GM23338 (cell line): ENCODE measurements at regions not wholly inside any gene's neighbourhood (a gene's known extent, or its start where the extent isn't known, plus 50 kb on each side); places are given as distances from the start of the nearest gene placed in this dataset.

Source experiments
- ATAC-seq: fragments of 200-7000 bp; cut with Tn5 transposase; 3 replicates; pipeline ENCODE4 v1.9.1; 2020
- DNase-seq: peaks from one replicate; pipeline ENCODE4 v3.0.0-alpha.2; 2015; ENCODE audit warnings: low spot score
- H2AFZ ChIP-seq: fragments of 200-600 bp; sonication (generic); 2 replicates; pipeline ENCODE4 v1.8.0; 2016; ENCODE audit warnings: antibody characterized with exemption, mild to moderate bottlenecking, moderate library complexity
- H3F3A ChIP-seq: fragments of 200-600 bp; sonication (generic); replicated peaks from 2 replicates; pipeline ENCODE4 v1.8.0; 2017; ENCODE audit warnings: antibody characterized with exemption, mixed run types, low read depth
- H3K27ac ChIP-seq: fragments of 200-600 bp; sonication (generic); 2 replicates; pipeline ENCODE4 v1.6.1; 2016; ENCODE audit warnings: low read depth
- H3K27me3 ChIP-seq: fragments of 200-600 bp; sonication (generic); 2 replicates; pipeline ENCODE4 v1.8.0; 2016; ENCODE audit warnings: mild to moderate bottlenecking, mixed run types, moderate library complexity; ENCODE audit not compliant: insufficient read depth
- H3K36me3 ChIP-seq: fragments of 200-600 bp; sonication (generic); 2 replicates; pipeline ENCODE4 v1.8.0; 2016; ENCODE audit warnings: mild to moderate bottlenecking; ENCODE audit not compliant: insufficient read depth
- H3K4me1 ChIP-seq: fragments of 200-600 bp; sonication (generic); 2 replicates; pipeline ENCODE4 v1.8.0; 2016; ENCODE audit warnings: mild to moderate bottlenecking, moderate library complexity; ENCODE audit not compliant: insufficient read depth
- H3K4me2 ChIP-seq: fragments of 200-600 bp; sonication (generic); 2 replicates; pipeline ENCODE4 v1.7.1; 2017; ENCODE audit warnings: mixed run types
- H3K4me3 ChIP-seq: fragments of 200-600 bp; sonication (generic); 2 replicates; pipeline ENCODE4 v1.6.1; 2016; ENCODE audit warnings: mixed run types
- H3K79me2 ChIP-seq: fragments of 200-600 bp; sonication (generic); replicated peaks from 2 replicates; pipeline ENCODE4 v1.8.0; 2017; ENCODE audit warnings: mild to moderate bottlenecking; ENCODE audit not compliant: insufficient read depth
- H3K9me2 ChIP-seq: fragments of 200-600 bp; sonication (generic); 2 replicates; pipeline ENCODE4 v1.8.0; 2017; ENCODE audit not compliant: insufficient read depth
- H4K20me1 ChIP-seq: fragments of 200-600 bp; sonication (generic); replicated peaks from 2 replicates; pipeline ENCODE4 v1.8.0; 2017; ENCODE audit warnings: mild to moderate bottlenecking; ENCODE audit not compliant: insufficient read depth
- H3K27ac Mint-ChIP-seq: 2 replicates; pipeline ENCODE4 v1.8.0; 2020; ENCODE audit warnings: inconsistent platforms, mild to moderate bottlenecking, moderate library complexity, mixed read lengths
- H3K27me3 Mint-ChIP-seq: 3 replicates; pipeline ENCODE4 v1.8.0; 2022; ENCODE audit warnings: low read depth, mild to moderate bottlenecking, moderate library complexity, mixed read lengths, inconsistent platforms; ENCODE audit not compliant: insufficient read depth, poor library complexity
- H3K36me3 Mint-ChIP-seq: 3 replicates; pipeline ENCODE4 v1.8.0; 2021; ENCODE audit warnings: low read depth, mild to moderate bottlenecking, inconsistent platforms, moderate library complexity, mixed read lengths
- H3K4me1 Mint-ChIP-seq: 3 replicates; pipeline ENCODE4 v1.8.0; 2020; ENCODE audit warnings: mild to moderate bottlenecking, inconsistent platforms, mixed read lengths
- H3K4me3 Mint-ChIP-seq: 3 replicates; pipeline ENCODE4 v1.8.0; 2021; ENCODE audit warnings: moderate library complexity, mild to moderate bottlenecking, inconsistent platforms, mixed read lengths
- H3K9me3 Mint-ChIP-seq: 3 replicates; pipeline ENCODE4 v1.8.0; 2020; ENCODE audit warnings: moderate library complexity, mild to moderate bottlenecking, inconsistent platforms, mixed read lengths
- CREB1 ChIP-seq: fragments of 250-450 bp; sonication (Bioruptor Pico); IDR thresholded peaks from 2 replicates; pipeline ENCODE4 v1.5.0; 2020; ENCODE audit warnings: low read depth, mild to moderate bottlenecking, moderate library complexity
- ETS1 ChIP-seq: IDR thresholded peaks from 2 replicates; pipeline ENCODE4 v1.6.1; 2016; ENCODE audit warnings: antibody characterized with exemption
- EZH2 ChIP-seq: fragments of 200-600 bp; sonication (generic); IDR thresholded peaks from one replicate; pipeline ENCODE4 v1.8.0; 2017; ENCODE audit warnings: antibody characterized with exemption, mild to moderate bottlenecking, low read depth; ENCODE audit not compliant: unreplicated experiment
- EZH2phosphoT487 ChIP-seq: fragments of 200-600 bp; sonication (generic); IDR thresholded peaks from one replicate; pipeline ENCODE4 v1.8.1; 2018; ENCODE audit warnings: antibody characterized with exemption; ENCODE audit not compliant: unreplicated experiment
- JUNB ChIP-seq: IDR thresholded peaks from one replicate; pipeline ENCODE4 v1.6.1; 2016; ENCODE audit warnings: antibody characterized with exemption; ENCODE audit not compliant: unreplicated experiment
- NANOG ChIP-seq: IDR thresholded peaks from 2 replicates; pipeline ENCODE4 v1.6.1; 2016; ENCODE audit warnings: antibody characterized with exemption, borderline replicate concordance
- POLR2AphosphoS5 ChIP-seq: IDR thresholded peaks from 2 replicates; pipeline ENCODE4 v1.6.1; 2016; ENCODE audit warnings: antibody characterized with exemption, low read depth
- STAT1 ChIP-seq: IDR thresholded peaks from one replicate; pipeline ENCODE4 v1.6.1; 2016; ENCODE audit warnings: antibody characterized with exemption; ENCODE audit not compliant: unreplicated experiment
- ZNF114 ChIP-seq: fragments of 250-450 bp; sonication (Bioruptor Pico); IDR thresholded peaks from 2 replicates; pipeline ENCODE4 v1.5.0; 2020; ENCODE audit warnings: mild to moderate bottlenecking, moderate library complexity
- ZNF331 ChIP-seq: fragments of 250-450 bp; sonication (Bioruptor Pico); IDR thresholded peaks from 2 replicates; pipeline ENCODE4 v1.5.0; 2020; ENCODE audit warnings: low read depth, mild to moderate bottlenecking, moderate library complexity
- TF ChIP-seq, protein P1 (sequence below), 2 experiments: fragments of 200-600 bp in 1 of 2; sonication (generic) in 1 of 2; conservative IDR thresholded peaks; 2 replicates each; pipeline versions ENCODE4 v1.5.1 to v1.6.1; 2016 to 2017; ENCODE audit warnings: antibody characterized with exemption in 2 of 2, low read depth in 2 of 2, mild to moderate bottlenecking in 2 of 2, moderate library complexity in 1 of 2
- TF ChIP-seq, protein P2 (sequence below): IDR thresholded peaks from one replicate; pipeline ENCODE4 v1.6.1; 2018; ENCODE audit warnings: antibody characterized with exemption; ENCODE audit not compliant: unreplicated experiment
- TF ChIP-seq, protein P3 (sequence below): fragments of 250-450 bp; sonication (Bioruptor Pico); IDR thresholded peaks from 2 replicates; pipeline ENCODE4 v1.5.0; 2020; ENCODE audit warnings: mild to moderate bottlenecking, moderate library complexity

GRCh38 chr10:128994598-128995143, 472.4 kb upstream of the MGMT start:
- no peaks in the 10 kb centered on the region for H3K79me2 ChIP-seq
- Mint-ChIP-seq H3K36me3 (no peaks in the 10 kb centered on the region; the same call in 2 of the 3 replicates), H3K4me1 (peaks cover 9% of the 10 kb centered on the region), H3K27me3 (peaks cover 10% of the 10 kb centered on the region), H3K4me3 (no peak overlapping the region), H3K27ac (no peak overlapping the region), H3K9me3 (no peaks in the 10 kb centered on the region)
- no peaks in the 10 kb centered on the region for H3K36me3 ChIP-seq
- H4K20me1 ChIP-seq, result no peaks in the 10 kb centered on the region
- H3K4me2 ChIP-seq, result no peak overlapping the region
- H3K4me1 ChIP-seq, result no peaks in the 10 kb centered on the region
- no peaks in the 10 kb centered on the region for H3F3A ChIP-seq
- no peaks in the 10 kb centered on the region for H3K27me3 ChIP-seq
- no peak overlapping the region for H3K4me3 ChIP-seq
- DNase-seq, result no peak
- ATAC-seq, result no peak
- no peak overlapping the region for H2AFZ ChIP-seq
- TF ChIP-seq ZNF331 (CRISPR knock-in tag) (no peak), EZH2 (no peak), EZH2phosphoT487 (no peak), ZNF114 (no peak), STAT1 (no peak), CREB1 (CRISPR knock-in tag) (no peak), JUNB (no peak), NANOG (no peak), ETS1 (no peak), POLR2AphosphoS5 (no peak)
- TF ChIP-seq, protein P1, sequence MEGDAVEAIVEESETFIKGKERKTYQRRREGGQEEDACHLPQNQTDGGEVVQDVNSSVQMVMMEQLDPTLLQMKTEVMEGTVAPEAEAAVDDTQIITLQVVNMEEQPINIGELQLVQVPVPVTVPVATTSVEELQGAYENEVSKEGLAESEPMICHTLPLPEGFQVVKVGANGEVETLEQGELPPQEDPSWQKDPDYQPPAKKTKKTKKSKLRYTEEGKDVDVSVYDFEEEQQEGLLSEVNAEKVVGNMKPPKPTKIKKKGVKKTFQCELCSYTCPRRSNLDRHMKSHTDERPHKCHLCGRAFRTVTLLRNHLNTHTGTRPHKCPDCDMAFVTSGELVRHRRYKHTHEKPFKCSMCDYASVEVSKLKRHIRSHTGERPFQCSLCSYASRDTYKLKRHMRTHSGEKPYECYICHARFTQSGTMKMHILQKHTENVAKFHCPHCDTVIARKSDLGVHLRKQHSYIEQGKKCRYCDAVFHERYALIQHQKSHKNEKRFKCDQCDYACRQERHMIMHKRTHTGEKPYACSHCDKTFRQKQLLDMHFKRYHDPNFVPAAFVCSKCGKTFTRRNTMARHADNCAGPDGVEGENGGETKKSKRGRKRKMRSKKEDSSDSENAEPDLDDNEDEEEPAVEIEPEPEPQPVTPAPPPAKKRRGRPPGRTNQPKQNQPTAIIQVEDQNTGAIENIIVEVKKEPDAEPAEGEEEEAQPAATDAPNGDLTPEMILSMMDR (conservative IDR thresholded peaks at IDR 0.05; ENCODE audit: low read depth in 2 of 2), result no peak
- TF ChIP-seq, protein P2, sequence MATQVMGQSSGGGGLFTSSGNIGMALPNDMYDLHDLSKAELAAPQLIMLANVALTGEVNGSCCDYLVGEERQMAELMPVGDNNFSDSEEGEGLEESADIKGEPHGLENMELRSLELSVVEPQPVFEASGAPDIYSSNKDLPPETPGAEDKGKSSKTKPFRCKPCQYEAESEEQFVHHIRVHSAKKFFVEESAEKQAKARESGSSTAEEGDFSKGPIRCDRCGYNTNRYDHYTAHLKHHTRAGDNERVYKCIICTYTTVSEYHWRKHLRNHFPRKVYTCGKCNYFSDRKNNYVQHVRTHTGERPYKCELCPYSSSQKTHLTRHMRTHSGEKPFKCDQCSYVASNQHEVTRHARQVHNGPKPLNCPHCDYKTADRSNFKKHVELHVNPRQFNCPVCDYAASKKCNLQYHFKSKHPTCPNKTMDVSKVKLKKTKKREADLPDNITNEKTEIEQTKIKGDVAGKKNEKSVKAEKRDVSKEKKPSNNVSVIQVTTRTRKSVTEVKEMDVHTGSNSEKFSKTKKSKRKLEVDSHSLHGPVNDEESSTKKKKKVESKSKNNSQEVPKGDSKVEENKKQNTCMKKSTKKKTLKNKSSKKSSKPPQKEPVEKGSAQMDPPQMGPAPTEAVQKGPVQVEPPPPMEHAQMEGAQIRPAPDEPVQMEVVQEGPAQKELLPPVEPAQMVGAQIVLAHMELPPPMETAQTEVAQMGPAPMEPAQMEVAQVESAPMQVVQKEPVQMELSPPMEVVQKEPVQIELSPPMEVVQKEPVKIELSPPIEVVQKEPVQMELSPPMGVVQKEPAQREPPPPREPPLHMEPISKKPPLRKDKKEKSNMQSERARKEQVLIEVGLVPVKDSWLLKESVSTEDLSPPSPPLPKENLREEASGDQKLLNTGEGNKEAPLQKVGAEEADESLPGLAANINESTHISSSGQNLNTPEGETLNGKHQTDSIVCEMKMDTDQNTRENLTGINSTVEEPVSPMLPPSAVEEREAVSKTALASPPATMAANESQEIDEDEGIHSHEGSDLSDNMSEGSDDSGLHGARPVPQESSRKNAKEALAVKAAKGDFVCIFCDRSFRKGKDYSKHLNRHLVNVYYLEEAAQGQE, result no peak
- TF ChIP-seq, protein P3, sequence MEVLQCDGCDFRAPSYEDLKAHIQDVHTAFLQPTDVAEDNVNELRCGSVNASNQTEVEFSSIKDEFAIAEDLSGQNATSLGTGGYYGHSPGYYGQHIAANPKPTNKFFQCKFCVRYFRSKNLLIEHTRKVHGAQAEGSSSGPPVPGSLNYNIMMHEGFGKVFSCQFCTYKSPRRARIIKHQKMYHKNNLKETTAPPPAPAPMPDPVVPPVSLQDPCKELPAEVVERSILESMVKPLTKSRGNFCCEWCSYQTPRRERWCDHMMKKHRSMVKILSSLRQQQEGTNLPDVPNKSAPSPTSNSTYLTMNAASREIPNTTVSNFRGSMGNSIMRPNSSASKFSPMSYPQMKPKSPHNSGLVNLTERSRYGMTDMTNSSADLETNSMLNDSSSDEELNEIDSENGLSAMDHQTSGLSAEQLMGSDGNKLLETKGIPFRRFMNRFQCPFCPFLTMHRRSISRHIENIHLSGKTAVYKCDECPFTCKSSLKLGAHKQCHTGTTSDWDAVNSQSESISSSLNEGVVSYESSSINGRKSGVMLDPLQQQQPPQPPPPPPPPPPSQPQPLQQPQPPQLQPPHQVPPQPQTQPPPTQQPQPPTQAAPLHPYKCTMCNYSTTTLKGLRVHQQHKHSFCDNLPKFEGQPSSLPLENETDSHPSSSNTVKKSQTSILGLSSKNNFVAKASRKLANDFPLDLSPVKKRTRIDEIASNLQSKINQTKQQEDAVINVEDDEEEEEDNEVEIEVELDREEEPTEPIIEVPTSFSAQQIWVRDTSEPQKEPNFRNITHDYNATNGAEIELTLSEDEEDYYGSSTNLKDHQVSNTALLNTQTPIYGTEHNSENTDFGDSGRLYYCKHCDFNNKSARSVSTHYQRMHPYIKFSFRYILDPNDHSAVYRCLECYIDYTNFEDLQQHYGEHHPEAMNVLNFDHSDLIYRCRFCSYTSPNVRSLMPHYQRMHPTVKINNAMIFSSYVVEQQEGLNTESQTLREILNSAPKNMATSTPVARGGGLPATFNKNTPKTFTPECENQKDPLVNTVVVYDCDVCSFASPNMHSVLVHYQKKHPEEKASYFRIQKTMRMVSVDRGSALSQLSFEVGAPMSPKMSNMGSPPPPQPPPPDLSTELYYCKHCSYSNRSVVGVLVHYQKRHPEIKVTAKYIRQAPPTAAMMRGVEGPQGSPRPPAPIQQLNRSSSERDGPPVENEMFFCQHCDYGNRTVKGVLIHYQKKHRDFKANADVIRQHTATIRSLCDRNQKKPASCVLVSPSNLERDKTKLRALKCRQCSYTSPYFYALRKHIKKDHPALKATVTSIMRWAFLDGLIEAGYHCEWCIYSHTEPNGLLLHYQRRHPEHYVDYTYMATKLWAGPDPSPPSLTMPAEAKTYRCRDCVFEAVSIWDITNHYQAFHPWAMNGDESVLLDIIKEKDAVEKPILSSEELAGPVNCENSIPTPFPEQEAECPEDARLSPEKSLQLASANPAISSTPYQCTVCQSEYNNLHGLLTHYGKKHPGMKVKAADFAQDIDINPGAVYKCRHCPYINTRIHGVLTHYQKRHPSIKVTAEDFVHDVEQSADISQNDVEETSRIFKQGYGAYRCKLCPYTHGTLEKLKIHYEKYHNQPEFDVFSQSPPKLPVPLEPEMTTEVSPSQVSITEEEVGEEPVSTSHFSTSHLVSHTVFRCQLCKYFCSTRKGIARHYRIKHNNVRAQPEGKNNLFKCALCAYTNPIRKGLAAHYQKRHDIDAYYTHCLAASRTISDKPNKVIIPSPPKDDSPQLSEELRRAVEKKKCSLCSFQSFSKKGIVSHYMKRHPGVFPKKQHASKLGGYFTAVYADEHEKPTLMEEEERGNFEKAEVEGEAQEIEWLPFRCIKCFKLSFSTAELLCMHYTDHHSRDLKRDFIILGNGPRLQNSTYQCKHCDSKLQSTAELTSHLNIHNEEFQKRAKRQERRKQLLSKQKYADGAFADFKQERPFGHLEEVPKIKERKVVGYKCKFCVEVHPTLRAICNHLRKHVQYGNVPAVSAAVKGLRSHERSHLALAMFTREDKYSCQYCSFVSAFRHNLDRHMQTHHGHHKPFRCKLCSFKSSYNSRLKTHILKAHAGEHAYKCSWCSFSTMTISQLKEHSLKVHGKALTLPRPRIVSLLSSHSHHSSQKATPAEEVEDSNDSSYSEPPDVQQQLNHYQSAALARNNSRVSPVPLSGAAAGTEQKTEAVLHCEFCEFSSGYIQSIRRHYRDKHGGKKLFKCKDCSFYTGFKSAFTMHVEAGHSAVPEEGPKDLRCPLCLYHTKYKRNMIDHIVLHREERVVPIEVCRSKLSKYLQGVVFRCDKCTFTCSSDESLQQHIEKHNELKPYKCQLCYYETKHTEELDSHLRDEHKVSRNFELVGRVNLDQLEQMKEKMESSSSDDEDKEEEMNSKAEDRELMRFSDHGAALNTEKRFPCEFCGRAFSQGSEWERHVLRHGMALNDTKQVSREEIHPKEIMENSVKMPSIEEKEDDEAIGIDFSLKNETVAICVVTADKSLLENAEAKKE (CRISPR knock-in tag), result no peak
- no peaks in the 10 kb centered on the region for H3K9me2 ChIP-seq
- no peak overlapping the region for H3K27ac ChIP-seq
